OCI-LY7 (cell line): ENCODE measurements at regions not wholly inside any gene's neighbourhood (a gene's known extent, or its start where the extent isn't known, plus 50 kb on each side); places are given as distances from the start of the nearest gene placed in this dataset.

Experiments
- CTCF ChIP-seq: fragments of 200-600 bp; sonication (generic); conservative IDR thresholded peaks from 2 replicates; pipeline ENCODE4 v1.5.1; 2014; ENCODE audit warnings: mild to moderate bottlenecking, antibody characterized with exemption, low read length, moderate library complexity, mixed read lengths
- EZH2phosphoT487 ChIP-seq: fragments of 200-600 bp; sonication (generic); IDR thresholded peaks from 2 replicates; pipeline ENCODE4 v1.6.1; 2018; ENCODE audit warnings: low read depth, borderline replicate concordance, mild to moderate bottlenecking, mixed run types, antibody characterized with exemption, low read length, moderate library complexity, mixed read lengths

GRCh38 chr6:88246654-88247053 is 80.5 kb upstream of the CNR1 start:
- TF ChIP-seq CTCF, result no peak
- no peak for TF ChIP-seq EZH2phosphoT487
